GM12874 (cell line): ENCODE measurements at regions not wholly inside any gene's neighbourhood (a gene's known extent, or its start where the extent isn't known, plus 50 kb on each side); places are given as distances from the start of the nearest gene placed in this dataset.

Experiments
- CTCF ChIP-seq: IDR thresholded peaks from 2 replicates; pipeline ENCODE4 v1.5.1; 2011; ENCODE audit warnings: low read depth, mild to moderate bottlenecking, control low read depth, low read length, moderate library complexity; ENCODE audit not compliant: insufficient read depth

GRCh38 chrY:18966001-18966400 lies 192.5 kb upstream of the HSFY2 start:
- no peak for TF ChIP-seq CTCF

GRCh38 chrY:18958846-18959245 lies 185.3 kb upstream of the HSFY2 start:
- no peak for TF ChIP-seq CTCF

- TF ChIP-seq CTCF, result no peak
These were observed 178.3 kb upstream of the HSFY2 start for GRCh38 chrY:18951657-18952435.

- no peak for TF ChIP-seq CTCF
These were observed 177.5 kb upstream of the HSFY2 start for GRCh38 chrY:18951019-18951418.

- no peak for TF ChIP-seq CTCF
These were observed 163.3 kb upstream of the HSFY2 start for GRCh38 chrY:18936831-18937230.

GRCh38 chrY:18919256-18919655 lies 145.7 kb upstream of the HSFY2 start:
- TF ChIP-seq CTCF, result no peak

- TF ChIP-seq CTCF, result no peak
These were observed 139.3 kb upstream of the HSFY2 start for GRCh38 chrY:18912846-18913245.
